WTC11 (cell line): ENCODE measurements at regions not wholly inside any gene's neighbourhood (a gene's known extent, or its start where the extent isn't known, plus 50 kb on each side); places are given as distances from the start of the nearest gene placed in this dataset.

Experiments used
- ATAC-seq: fragments of 200-7000 bp; cut with Tn5 transposase; 2 replicates; pipeline ENCODE4 v1.10.0; 2021; ENCODE audit warnings: mild to moderate bottlenecking, moderate library complexity
- CTCF ChIA-PET: fragments of 300-600 bp; sonication (Branson Sonifier 250); formaldehyde crosslinking; loops from one replicate; lab custom pipeline; 2021; ENCODE audit warnings: antibody characterized with exemption; lab: Charles Lee
- POLR2A ChIA-PET: fragments of 350-600 bp; sonication (Branson Sonifier 250); formaldehyde crosslinking; loops from one replicate; lab custom pipeline; 2021; ENCODE audit warnings: antibody characterized with exemption; lab: Charles Lee
- DNase-seq: peaks from one replicate; pipeline ENCODE4 v3.0.0; 2021; ENCODE audit warnings: low spot score
- H3K27ac Mint-ChIP-seq: 2 replicates; pipeline ENCODE4 v1.8.0; 2021; ENCODE audit warnings: mixed read lengths
- H3K27me3 Mint-ChIP-seq: 2 replicates; pipeline ENCODE4 v1.8.0; 2021; ENCODE audit warnings: low read depth, mild to moderate bottlenecking, moderate library complexity, mixed read lengths
- H3K36me3 Mint-ChIP-seq: 2 replicates; pipeline ENCODE4 v1.8.0; 2021; ENCODE audit warnings: mixed read lengths
- H3K4me1 Mint-ChIP-seq: 2 replicates; pipeline ENCODE4 v1.8.0; 2022; ENCODE audit warnings: mixed read lengths
- H3K4me3 Mint-ChIP-seq: 2 replicates; pipeline ENCODE4 v1.8.0; 2021; ENCODE audit warnings: mild to moderate bottlenecking, moderate library complexity, mixed read lengths
- H3K9me3 Mint-ChIP-seq: 2 replicates; pipeline ENCODE4 v1.8.0; 2021; ENCODE audit warnings: mixed read lengths
- HMGA2 ChIP-seq: fragments of 250-450 bp; sonication (Bioruptor Pico); IDR thresholded peaks from 2 replicates; pipeline ENCODE4 v1.4.0; 2021; ENCODE audit warnings: mild to moderate bottlenecking, moderate library complexity
- KAT7 ChIP-seq: sonication (generic); formaldehyde crosslinking; IDR thresholded peaks from 2 replicates; pipeline ENCODE4 v1.8.1; 2023; ENCODE audit warnings: missing genetic modification reagents, mild to moderate bottlenecking, borderline replicate concordance
- NFE2L1 ChIP-seq: sonication (generic); formaldehyde crosslinking; IDR thresholded peaks from 2 replicates; pipeline ENCODE4 v1.8.1; 2023; ENCODE audit warnings: missing genetic modification reagents
- TP53 ChIP-seq: sonication (generic); formaldehyde crosslinking; IDR thresholded peaks from 2 replicates; pipeline ENCODE4 v1.8.1; 2023; ENCODE audit warnings: mild to moderate bottlenecking, missing genetic modification reagents
- ZBTB21 ChIP-seq: sonication (generic); formaldehyde crosslinking; IDR thresholded peaks from 2 replicates; pipeline ENCODE4 v1.8.1; 2023; ENCODE audit warnings: mild to moderate bottlenecking, missing genetic modification reagents, borderline replicate concordance
- ZNF121 ChIP-seq: sonication (generic); formaldehyde crosslinking; IDR thresholded peaks from 2 replicates; pipeline ENCODE4 v1.8.0; 2023; ENCODE audit warnings: missing genetic modification reagents
- TF ChIP-seq, protein P1 (sequence below): sonication (generic); formaldehyde crosslinking; IDR thresholded peaks from 2 replicates; pipeline ENCODE4 v1.8.1; 2022; ENCODE audit warnings: mild to moderate bottlenecking, moderate library complexity, missing genetic modification reagents
- TF ChIP-seq, protein P2 (sequence below): fragments of 250-450 bp; sonication (Bioruptor Pico); IDR thresholded peaks from 2 replicates; pipeline ENCODE4 v1.8.0; 2021; ENCODE audit warnings: mild to moderate bottlenecking
- TF ChIP-seq, protein P3 (sequence below): sonication (generic); formaldehyde crosslinking; IDR thresholded peaks from 2 replicates; pipeline ENCODE4 v1.8.1; 2023; ENCODE audit warnings: mild to moderate bottlenecking, missing genetic modification reagents
- TF ChIP-seq, protein P4 (sequence below): sonication (generic); formaldehyde crosslinking; IDR thresholded peaks from 2 replicates; pipeline ENCODE4 v1.8.1; 2022; ENCODE audit warnings: missing genetic modification reagents, borderline replicate concordance
- TF ChIP-seq, protein P5 (sequence below): sonication (generic); formaldehyde crosslinking; IDR thresholded peaks from 2 replicates; pipeline ENCODE4 v1.8.1; 2022; ENCODE audit warnings: mild to moderate bottlenecking, missing genetic modification reagents, moderate library complexity, borderline replicate concordance
- TF ChIP-seq, protein P6 (sequence below): fragments of 200-600 bp; IDR thresholded peaks from 2 replicates; pipeline ENCODE4 v1.8.0; 2022; ENCODE audit warnings: antibody characterized with exemption
- TF ChIP-seq, protein P7 (sequence below): sonication (generic); formaldehyde crosslinking; IDR thresholded peaks from 2 replicates; pipeline ENCODE4 v1.8.0; 2022; ENCODE audit warnings: mild to moderate bottlenecking, missing genetic modification reagents

DNA sequence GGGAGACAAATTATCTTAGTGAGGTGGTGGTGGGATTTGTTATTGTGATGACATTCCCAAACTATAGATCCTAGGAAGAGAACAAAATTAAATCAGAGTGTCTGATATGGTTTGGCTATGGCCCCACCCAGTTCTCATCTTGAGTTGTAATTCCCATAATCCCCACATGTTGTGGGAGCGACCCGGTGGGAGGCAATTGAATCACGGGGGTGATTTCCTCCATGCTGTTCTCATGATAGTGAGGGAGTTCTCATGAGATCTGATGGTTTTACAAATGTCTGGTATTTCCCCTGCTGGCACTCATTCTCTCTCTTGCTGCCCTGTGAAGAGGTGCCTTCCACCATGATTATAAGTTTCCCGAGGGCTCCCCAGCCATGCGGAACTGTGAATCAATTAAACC is 62.0 kb downstream of the RPL22L1 start:
- no peak for TF ChIP-seq ZBTB21
- TF ChIP-seq, protein P1, sequence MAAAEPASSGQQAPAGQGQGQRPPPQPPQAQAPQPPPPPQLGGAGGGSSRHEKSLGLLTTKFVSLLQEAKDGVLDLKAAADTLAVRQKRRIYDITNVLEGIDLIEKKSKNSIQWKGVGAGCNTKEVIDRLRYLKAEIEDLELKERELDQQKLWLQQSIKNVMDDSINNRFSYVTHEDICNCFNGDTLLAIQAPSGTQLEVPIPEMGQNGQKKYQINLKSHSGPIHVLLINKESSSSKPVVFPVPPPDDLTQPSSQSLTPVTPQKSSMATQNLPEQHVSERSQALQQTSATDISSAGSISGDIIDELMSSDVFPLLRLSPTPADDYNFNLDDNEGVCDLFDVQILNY, result no peak
- TF ChIP-seq, all 79 proteins: peak for 0
- Mint-ChIP-seq H3K27ac (no peak overlapping the region), H3K4me1 (peaks cover 32% of the 10 kb centered on the region), H3K4me3 (no peak overlapping the region), H3K9me3 (peaks cover 22% of the 10 kb centered on the region), H3K36me3 (peaks cover 7% of the 10 kb centered on the region; the same call in 1 of the 2 replicates), H3K27me3 (no peaks in the 10 kb centered on the region)
- ATAC-seq, result no peak
- ChIA-PET CTCF (interaction anchor here (4.8 kb wide), 1 partner anchor 118 kb away, joined by 25 read pairs; no protein-coding TSS in a partner anchor), POLR2A (no interaction called here)
- no peak for DNase-seq

DNA sequence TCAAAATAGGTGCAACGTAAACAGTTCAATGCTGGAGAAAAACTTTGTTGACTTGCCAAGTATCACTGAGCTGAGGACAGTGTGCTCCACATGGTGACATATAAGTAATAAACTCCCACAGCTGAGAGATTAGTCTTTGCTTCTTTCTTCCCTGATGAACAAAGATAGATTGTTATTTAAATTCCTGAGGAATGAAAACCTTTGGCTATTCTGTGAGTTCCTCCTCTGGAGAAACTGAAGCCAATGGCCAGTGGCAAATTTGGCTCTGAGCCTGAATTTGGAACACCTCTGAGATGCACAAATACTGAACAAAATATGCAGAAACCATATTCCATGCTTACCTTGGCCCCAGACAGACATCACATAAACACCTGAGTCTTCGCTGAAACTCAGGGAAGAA is 63.3 kb downstream of the RPL22L1 start:
- ChIA-PET CTCF (interaction anchor here (0.9 to 1.3 kb wide), 2 partner anchors 307 to 393 kb away, joined by 3 to 4 read pairs; no protein-coding TSS in a partner anchor), POLR2A (no interaction called here)
- DNase-seq (no peak), ATAC-seq (no peak)
- H3K4me1 Mint-ChIP-seq, result peaks cover 24% of the 10 kb centered on the region
- no peak overlapping the region for H3K27ac Mint-ChIP-seq
- H3K4me3 Mint-ChIP-seq, result no peak overlapping the region
- peaks cover 7% of the 10 kb centered on the region; the same call in 1 of the 2 replicates for H3K36me3 Mint-ChIP-seq
- H3K27me3 Mint-ChIP-seq, result no peaks in the 10 kb centered on the region
- H3K9me3 Mint-ChIP-seq, result peaks cover 22% of the 10 kb centered on the region
- TF ChIP-seq, protein P2, sequence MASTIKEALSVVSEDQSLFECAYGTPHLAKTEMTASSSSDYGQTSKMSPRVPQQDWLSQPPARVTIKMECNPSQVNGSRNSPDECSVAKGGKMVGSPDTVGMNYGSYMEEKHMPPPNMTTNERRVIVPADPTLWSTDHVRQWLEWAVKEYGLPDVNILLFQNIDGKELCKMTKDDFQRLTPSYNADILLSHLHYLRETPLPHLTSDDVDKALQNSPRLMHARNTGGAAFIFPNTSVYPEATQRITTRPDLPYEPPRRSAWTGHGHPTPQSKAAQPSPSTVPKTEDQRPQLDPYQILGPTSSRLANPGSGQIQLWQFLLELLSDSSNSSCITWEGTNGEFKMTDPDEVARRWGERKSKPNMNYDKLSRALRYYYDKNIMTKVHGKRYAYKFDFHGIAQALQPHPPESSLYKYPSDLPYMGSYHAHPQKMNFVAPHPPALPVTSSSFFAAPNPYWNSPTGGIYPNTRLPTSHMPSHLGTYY (CRISPR knock-in tag), result no peak
- TF ChIP-seq, protein P3, sequence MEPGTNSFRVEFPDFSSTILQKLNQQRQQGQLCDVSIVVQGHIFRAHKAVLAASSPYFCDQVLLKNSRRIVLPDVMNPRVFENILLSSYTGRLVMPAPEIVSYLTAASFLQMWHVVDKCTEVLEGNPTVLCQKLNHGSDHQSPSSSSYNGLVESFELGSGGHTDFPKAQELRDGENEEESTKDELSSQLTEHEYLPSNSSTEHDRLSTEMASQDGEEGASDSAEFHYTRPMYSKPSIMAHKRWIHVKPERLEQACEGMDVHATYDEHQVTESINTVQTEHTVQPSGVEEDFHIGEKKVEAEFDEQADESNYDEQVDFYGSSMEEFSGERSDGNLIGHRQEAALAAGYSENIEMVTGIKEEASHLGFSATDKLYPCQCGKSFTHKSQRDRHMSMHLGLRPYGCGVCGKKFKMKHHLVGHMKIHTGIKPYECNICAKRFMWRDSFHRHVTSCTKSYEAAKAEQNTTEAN (CRISPR knock-in tag), result no peak
- TF ChIP-seq TP53 (CRISPR knock-in tag) (no peak), NFE2L1 (CRISPR knock-in tag) (no peak), HMGA2 (CRISPR knock-in tag) (no peak), KAT7 (CRISPR knock-in tag) (no peak), ZNF121 (CRISPR knock-in tag) (no peak)
- TF ChIP-seq, protein P4, sequence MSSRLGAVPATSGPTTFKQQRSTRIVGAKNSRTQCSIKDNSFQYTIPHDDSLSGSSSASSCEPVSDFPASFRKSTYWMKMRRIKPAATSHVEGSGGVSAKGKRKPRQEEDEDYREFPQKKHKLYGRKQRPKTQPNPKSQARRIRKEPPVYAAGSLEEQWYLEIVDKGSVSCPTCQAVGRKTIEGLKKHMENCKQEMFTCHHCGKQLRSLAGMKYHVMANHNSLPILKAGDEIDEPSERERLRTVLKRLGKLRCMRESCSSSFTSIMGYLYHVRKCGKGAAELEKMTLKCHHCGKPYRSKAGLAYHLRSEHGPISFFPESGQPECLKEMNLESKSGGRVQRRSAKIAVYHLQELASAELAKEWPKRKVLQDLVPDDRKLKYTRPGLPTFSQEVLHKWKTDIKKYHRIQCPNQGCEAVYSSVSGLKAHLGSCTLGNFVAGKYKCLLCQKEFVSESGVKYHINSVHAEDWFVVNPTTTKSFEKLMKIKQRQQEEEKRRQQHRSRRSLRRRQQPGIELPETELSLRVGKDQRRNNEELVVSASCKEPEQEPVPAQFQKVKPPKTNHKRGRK (CRISPR knock-in tag), result no peak
- TF ChIP-seq, protein P5, sequence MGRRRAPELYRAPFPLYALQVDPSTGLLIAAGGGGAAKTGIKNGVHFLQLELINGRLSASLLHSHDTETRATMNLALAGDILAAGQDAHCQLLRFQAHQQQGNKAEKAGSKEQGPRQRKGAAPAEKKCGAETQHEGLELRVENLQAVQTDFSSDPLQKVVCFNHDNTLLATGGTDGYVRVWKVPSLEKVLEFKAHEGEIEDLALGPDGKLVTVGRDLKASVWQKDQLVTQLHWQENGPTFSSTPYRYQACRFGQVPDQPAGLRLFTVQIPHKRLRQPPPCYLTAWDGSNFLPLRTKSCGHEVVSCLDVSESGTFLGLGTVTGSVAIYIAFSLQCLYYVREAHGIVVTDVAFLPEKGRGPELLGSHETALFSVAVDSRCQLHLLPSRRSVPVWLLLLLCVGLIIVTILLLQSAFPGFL (CRISPR knock-in tag), result no peak
- TF ChIP-seq, protein P6, sequence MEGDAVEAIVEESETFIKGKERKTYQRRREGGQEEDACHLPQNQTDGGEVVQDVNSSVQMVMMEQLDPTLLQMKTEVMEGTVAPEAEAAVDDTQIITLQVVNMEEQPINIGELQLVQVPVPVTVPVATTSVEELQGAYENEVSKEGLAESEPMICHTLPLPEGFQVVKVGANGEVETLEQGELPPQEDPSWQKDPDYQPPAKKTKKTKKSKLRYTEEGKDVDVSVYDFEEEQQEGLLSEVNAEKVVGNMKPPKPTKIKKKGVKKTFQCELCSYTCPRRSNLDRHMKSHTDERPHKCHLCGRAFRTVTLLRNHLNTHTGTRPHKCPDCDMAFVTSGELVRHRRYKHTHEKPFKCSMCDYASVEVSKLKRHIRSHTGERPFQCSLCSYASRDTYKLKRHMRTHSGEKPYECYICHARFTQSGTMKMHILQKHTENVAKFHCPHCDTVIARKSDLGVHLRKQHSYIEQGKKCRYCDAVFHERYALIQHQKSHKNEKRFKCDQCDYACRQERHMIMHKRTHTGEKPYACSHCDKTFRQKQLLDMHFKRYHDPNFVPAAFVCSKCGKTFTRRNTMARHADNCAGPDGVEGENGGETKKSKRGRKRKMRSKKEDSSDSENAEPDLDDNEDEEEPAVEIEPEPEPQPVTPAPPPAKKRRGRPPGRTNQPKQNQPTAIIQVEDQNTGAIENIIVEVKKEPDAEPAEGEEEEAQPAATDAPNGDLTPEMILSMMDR, result no peak
- TF ChIP-seq, protein P7, sequence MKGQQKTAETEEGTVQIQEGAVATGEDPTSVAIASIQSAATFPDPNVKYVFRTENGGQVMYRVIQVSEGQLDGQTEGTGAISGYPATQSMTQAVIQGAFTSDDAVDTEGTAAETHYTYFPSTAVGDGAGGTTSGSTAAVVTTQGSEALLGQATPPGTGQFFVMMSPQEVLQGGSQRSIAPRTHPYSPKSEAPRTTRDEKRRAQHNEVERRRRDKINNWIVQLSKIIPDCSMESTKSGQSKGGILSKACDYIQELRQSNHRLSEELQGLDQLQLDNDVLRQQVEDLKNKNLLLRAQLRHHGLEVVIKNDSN (CRISPR knock-in tag), result no peak
- TF ChIP-seq, all 79 proteins: peak for 0
